ENCODE measurements at regions not wholly inside any gene's neighbourhood (a gene's known extent, or its start where the extent isn't known, plus 50 kb on each side); places are given as distances from the start of the nearest gene placed in this dataset.

DNA sequence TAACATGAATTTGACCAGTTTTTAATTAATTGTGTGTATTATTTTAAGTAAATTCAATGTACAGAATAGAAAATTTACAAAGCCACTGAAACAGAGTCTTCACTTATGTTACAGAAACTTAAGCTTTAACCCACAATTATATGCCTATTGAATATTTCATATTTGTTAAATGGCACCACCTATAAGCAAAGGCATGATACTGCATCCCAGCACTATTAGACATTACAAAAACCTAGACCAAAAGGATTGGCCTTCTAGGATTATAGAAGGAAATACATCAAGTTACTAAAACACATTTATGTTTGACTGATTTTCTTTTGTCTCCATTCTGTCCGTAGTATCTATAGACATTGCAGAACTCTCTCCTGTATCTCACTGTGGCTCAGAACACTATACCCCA, 578.1 kb downstream of the AJAP1 start:
- H3K4me1 ChIP-seq (ENCODE audit: control insufficient read depth in 1 of 2, insufficient read depth in 2 of 2, low read length in 2 of 2), result no peaks in the 10 kb centered on the region
- no peak for DNase-seq (ENCODE audit: low read depth, low spot score)
- TF ChIP-seq ZFX (IDR thresholded peaks at IDR 0.05), result no peak
- no peak for TF ChIP-seq POLR2A (IDR thresholded peaks at IDR 0.05; ENCODE audit: borderline replicate concordance, extremely low read depth, insufficient read depth, insufficient read length)
- TF ChIP-seq EZH2 (IDR thresholded peaks at IDR 0.05), result no peak
- no peak for TF ChIP-seq RAD21 (IDR thresholded peaks at IDR 0.05; ENCODE audit: low read depth)
- no peak for TF ChIP-seq EZH2phosphoT487 (IDR thresholded peaks at IDR 0.05; ENCODE audit: borderline replicate concordance)
- TF ChIP-seq JUND (IDR thresholded peaks at IDR 0.05), result no peak
- TF ChIP-seq SP1 (IDR thresholded peaks at IDR 0.05; ENCODE audit: low read depth), result no peak
- TF ChIP-seq, protein P1, sequence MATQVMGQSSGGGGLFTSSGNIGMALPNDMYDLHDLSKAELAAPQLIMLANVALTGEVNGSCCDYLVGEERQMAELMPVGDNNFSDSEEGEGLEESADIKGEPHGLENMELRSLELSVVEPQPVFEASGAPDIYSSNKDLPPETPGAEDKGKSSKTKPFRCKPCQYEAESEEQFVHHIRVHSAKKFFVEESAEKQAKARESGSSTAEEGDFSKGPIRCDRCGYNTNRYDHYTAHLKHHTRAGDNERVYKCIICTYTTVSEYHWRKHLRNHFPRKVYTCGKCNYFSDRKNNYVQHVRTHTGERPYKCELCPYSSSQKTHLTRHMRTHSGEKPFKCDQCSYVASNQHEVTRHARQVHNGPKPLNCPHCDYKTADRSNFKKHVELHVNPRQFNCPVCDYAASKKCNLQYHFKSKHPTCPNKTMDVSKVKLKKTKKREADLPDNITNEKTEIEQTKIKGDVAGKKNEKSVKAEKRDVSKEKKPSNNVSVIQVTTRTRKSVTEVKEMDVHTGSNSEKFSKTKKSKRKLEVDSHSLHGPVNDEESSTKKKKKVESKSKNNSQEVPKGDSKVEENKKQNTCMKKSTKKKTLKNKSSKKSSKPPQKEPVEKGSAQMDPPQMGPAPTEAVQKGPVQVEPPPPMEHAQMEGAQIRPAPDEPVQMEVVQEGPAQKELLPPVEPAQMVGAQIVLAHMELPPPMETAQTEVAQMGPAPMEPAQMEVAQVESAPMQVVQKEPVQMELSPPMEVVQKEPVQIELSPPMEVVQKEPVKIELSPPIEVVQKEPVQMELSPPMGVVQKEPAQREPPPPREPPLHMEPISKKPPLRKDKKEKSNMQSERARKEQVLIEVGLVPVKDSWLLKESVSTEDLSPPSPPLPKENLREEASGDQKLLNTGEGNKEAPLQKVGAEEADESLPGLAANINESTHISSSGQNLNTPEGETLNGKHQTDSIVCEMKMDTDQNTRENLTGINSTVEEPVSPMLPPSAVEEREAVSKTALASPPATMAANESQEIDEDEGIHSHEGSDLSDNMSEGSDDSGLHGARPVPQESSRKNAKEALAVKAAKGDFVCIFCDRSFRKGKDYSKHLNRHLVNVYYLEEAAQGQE (IDR thresholded peaks at IDR 0.05; ENCODE audit: low read depth), result no peak
- no peak for TF ChIP-seq ZNF274 (IDR thresholded peaks at IDR 0.05; ENCODE audit: low read depth, low read length)
- no peak for TF ChIP-seq CEBPB (IDR thresholded peaks at IDR 0.05; ENCODE audit: low read depth)
- TF ChIP-seq, protein P2, sequence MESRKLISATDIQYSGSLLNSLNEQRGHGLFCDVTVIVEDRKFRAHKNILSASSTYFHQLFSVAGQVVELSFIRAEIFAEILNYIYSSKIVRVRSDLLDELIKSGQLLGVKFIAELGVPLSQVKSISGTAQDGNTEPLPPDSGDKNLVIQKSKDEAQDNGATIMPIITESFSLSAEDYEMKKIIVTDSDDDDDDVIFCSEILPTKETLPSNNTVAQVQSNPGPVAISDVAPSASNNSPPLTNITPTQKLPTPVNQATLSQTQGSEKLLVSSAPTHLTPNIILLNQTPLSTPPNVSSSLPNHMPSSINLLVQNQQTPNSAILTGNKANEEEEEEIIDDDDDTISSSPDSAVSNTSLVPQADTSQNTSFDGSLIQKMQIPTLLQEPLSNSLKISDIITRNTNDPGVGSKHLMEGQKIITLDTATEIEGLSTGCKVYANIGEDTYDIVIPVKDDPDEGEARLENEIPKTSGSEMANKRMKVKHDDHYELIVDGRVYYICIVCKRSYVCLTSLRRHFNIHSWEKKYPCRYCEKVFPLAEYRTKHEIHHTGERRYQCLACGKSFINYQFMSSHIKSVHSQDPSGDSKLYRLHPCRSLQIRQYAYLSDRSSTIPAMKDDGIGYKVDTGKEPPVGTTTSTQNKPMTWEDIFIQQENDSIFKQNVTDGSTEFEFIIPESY (IDR thresholded peaks at IDR 0.05; ENCODE audit: extremely low read depth, insufficient replicate concordance, low read length), result no peak
- TF ChIP-seq ELF1 (IDR thresholded peaks at IDR 0.05; ENCODE audit: borderline replicate concordance, low read depth), result no peak
- no peak for TF ChIP-seq CBX3 (IDR thresholded peaks at IDR 0.05; ENCODE audit: low read depth)
- TF ChIP-seq, protein P3, sequence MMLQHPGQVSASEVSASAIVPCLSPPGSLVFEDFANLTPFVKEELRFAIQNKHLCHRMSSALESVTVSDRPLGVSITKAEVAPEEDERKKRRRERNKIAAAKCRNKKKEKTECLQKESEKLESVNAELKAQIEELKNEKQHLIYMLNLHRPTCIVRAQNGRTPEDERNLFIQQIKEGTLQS (IDR thresholded peaks at IDR 0.05), result no peak
- TF ChIP-seq, protein P4, sequence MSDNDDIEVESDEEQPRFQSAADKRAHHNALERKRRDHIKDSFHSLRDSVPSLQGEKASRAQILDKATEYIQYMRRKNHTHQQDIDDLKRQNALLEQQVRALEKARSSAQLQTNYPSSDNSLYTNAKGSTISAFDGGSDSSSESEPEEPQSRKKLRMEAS (IDR thresholded peaks at IDR 0.05), result no peak
- H3K79me2 ChIP-seq (ENCODE audit: insufficient read depth, low read length), result no peaks in the 10 kb centered on the region
- no peaks in the 10 kb centered on the region for H3K36me3 ChIP-seq (ENCODE audit: control insufficient read depth in 1 of 2, insufficient read depth in 2 of 2, low read length in 2 of 2)
- peaks cover 0 to 8% of the 10 kb centered on the region in 2 experiments; a peak in 2 of 4 replicates for H3K9me3 ChIP-seq (ENCODE audit: control insufficient read depth in 1 of 2, insufficient read depth in 1 of 2, low read depth in 1 of 2, low read length in 2 of 2)
- H4K20me1 ChIP-seq (ENCODE audit: insufficient read depth), result no peaks in the 10 kb centered on the region
- BruUV-seq (replicated peaks), result no TSS peak
- H3K27me3 ChIP-seq (ENCODE audit: insufficient read depth, low read length), result no peaks in the 10 kb centered on the region
- H3K4me3 ChIP-seq (replicated peaks in 1 of 2; ENCODE audit: low read depth in 1 of 2, low read length in 2 of 2), result no peak overlapping the region
- intact Hi-C loops (cut with micrococcal nuclease), result no loop called here
- ChIA-PET POLR2A (no interaction called here), RAD21 (ENCODE audit: low non-redundant PET in 1 of 2, low total read pairs in 2 of 2, uncharacterized antibody in 2 of 2, unreplicated experiment in 2 of 2) (no interaction called here), CTCF (no interaction called here)
- no peak overlapping the region for H3K27ac ChIP-seq (ENCODE audit: low read depth, low read length)
- no peak overlapping the region for H2AFZ ChIP-seq (ENCODE audit: low read depth, low read length, poor library complexity, severe bottlenecking)
- H3K9me2 ChIP-seq (ENCODE audit: insufficient read depth), result no peaks in the 10 kb centered on the region
- no peak overlapping the region for H3K9ac ChIP-seq (ENCODE audit: low read length)
- no peak overlapping the region for H3K4me2 ChIP-seq (ENCODE audit: low read length)
- no peak for ATAC-seq

All from HCT116 (cell line).